ENCODE measurements at regions not wholly inside any gene's neighbourhood (a gene's known extent, or its start where the extent isn't known, plus 50 kb on each side); places are given as distances from the start of the nearest gene placed in this dataset.

GRCh38 chr6:24987446-24988115, 51.8 kb upstream of the RIPOR2 start:
- Mint-ChIP-seq H3K27ac (peak overlapping the region; percentile 34), H3K36me3 (ENCODE audit: low read depth) (peaks cover 3% of the 10 kb centered on the region), H3K27me3 (no peaks in the 10 kb centered on the region), H3K4me3 (no peak overlapping the region), H3K4me1 (peaks cover 48% of the 10 kb centered on the region)
- H3K9me3 ChIP-seq (ENCODE audit: control insufficient read depth, low read length, poor library complexity, severe bottlenecking), result peaks cover 5% of the 10 kb centered on the region
- no peak for ATAC-seq
- no peak for DNase-seq

- peak overlapping the region; percentile 34 for H3K27ac Mint-ChIP-seq
- no peak for ATAC-seq
- peaks cover 5% of the 10 kb centered on the region for H3K9me3 ChIP-seq (ENCODE audit: control insufficient read depth, low read length, poor library complexity, severe bottlenecking)
- DNase-seq, result no peak
- H3K4me3 Mint-ChIP-seq, result no peak overlapping the region
- no peaks in the 10 kb centered on the region for H3K27me3 Mint-ChIP-seq
- H3K36me3 Mint-ChIP-seq (ENCODE audit: low read depth), result peaks cover 3% of the 10 kb centered on the region
- H3K4me1 Mint-ChIP-seq, result peaks cover 46% of the 10 kb centered on the region
Observed at GRCh38 chr6:24988562-24988961, 52.8 kb upstream of the RIPOR2 start.

DNA sequence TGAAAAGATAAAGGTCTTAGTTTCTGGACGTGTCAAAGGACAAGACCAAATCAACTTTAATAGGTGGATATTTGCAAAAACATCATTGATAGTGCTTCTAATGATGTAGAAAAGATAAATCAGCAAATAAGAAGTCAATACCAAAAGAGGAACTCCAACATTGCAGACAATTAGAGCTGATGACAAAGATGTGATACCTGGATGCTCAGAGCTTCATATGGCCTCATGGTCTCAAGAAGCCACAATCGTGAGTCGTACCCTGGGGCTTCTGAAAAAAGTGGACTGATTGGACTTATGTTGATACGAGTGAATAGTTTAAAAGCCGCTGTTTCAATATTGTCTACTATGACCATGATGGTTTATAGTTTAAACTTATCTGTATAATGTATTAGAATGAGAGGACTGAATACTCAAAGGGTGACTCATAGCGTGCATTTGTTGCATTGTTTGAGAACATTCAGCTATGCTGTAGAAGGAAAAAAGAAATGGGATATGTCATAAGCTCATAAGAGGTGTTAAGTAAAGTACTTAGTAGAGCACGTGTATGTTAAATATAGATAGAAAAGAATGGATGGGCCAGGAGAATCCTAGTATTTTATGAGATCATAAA, 54.6 kb upstream of the RIPOR2 start:
- H3K36me3 Mint-ChIP-seq (ENCODE audit: low read depth), result peaks cover 3% of the 10 kb centered on the region
- no peaks in the 10 kb centered on the region for H3K27me3 Mint-ChIP-seq
- H3K4me3 Mint-ChIP-seq, result no peak overlapping the region
- peaks cover 5% of the 10 kb centered on the region for H3K9me3 ChIP-seq (ENCODE audit: control insufficient read depth, low read length, poor library complexity, severe bottlenecking)
- ATAC-seq (no peak), DNase-seq (no peak)
- peaks cover 50% of the 10 kb centered on the region for H3K4me1 Mint-ChIP-seq
- H3K27ac Mint-ChIP-seq, result peak overlapping the region; percentile 75

DNA sequence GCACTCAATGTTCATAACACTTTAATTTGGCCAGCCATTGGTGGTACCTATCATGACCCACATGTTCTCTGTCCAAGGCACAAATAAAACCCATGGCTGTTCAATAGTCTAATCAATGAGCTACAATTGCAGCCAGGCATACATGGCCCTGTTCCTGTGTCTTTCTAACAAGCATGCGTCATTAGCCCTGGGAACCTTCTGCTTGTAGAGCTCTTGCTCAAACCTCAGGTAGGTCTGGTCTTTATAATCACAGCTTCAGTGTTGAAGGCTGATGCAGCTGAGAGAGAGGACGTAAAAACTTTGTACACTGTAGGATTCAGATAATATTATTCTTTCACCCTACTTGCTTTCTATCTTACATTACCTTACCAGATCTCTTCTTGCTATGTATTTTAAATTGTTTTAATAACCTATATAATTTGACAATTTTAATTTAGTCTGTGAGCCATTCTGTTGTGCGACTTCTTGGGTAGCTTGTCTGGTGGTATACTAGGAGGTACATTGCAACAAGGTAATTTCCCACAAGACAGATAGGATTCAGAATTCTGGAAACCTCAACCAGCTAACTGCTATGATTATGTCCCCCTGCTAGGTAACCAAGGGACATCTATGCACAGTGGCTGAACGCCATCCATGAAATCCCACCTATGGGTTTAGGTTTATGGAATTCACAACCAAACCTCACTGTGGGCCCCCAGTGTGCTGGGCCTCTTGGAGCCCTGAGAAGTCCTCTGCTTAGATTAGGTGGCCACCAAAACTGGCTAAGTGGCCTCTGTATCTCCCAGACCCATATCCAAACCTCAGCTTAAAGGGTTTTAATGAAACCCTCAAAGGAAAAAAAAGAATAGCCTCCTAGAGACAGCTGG, 55.4 kb upstream of the RIPOR2 start:
- Mint-ChIP-seq H3K4me1 (peaks cover 53% of the 10 kb centered on the region), H3K27me3 (no peaks in the 10 kb centered on the region), H3K27ac (peak overlapping the region; percentile 75), H3K36me3 (ENCODE audit: low read depth) (peaks cover 3% of the 10 kb centered on the region), H3K4me3 (peak overlapping the region; percentile 53)
- DNase-seq (no peak), ATAC-seq (peak; percentile 32)
- H3K9me3 ChIP-seq (ENCODE audit: control insufficient read depth, low read length, poor library complexity, severe bottlenecking), result peaks cover 5% of the 10 kb centered on the region

- Mint-ChIP-seq H3K27me3 (no peaks in the 10 kb centered on the region), H3K4me1 (peaks cover 55% of the 10 kb centered on the region), H3K27ac (peak overlapping the region; percentile 75), H3K4me3 (peak overlapping the region; percentile 8), H3K36me3 (ENCODE audit: low read depth) (peaks cover 3% of the 10 kb centered on the region)
- DNase-seq (peak; percentile 35 to 61 (median 38)), ATAC-seq (peak; percentile 97)
- H3K9me3 ChIP-seq (ENCODE audit: control insufficient read depth, low read length, poor library complexity, severe bottlenecking), result peaks cover 5% of the 10 kb centered on the region
Observed at GRCh38 chr6:24991810-24992467, 56.2 kb upstream of the RIPOR2 start.

DNA sequence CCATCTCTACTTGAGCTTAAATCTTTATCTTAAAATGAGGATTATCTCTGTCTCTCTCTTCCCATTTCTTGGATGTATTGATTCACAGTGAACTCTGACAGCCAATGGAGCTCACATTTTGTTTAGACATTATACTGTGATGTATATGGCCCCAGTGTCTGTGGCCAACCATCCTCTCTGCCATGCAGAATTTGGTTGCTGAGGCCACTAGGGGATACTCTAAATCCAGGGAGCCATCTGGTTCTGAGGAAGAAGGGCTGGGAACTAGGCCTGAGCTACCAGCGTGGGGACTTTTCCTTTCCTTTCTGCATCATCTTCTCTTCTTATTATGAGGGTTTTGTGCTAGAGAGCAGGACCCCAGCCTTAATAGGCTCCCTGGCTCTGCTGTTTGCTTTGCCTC, 59.1 kb upstream of the RIPOR2 start:
- ATAC-seq (no peak), DNase-seq (no peak)
- Mint-ChIP-seq H3K27ac (peak overlapping the region; percentile 56), H3K27me3 (no peaks in the 10 kb centered on the region), H3K4me3 (no peak overlapping the region), H3K4me1 (peaks cover 72% of the 10 kb centered on the region), H3K36me3 (ENCODE audit: low read depth) (peaks cover 2% of the 10 kb centered on the region)
- H3K9me3 ChIP-seq (ENCODE audit: control insufficient read depth, low read length, poor library complexity, severe bottlenecking), result no peaks in the 10 kb centered on the region

- Mint-ChIP-seq H3K4me1 (peaks cover 74% of the 10 kb centered on the region), H3K36me3 (ENCODE audit: low read depth) (peaks cover 2% of the 10 kb centered on the region), H3K27ac (peak overlapping the region; percentile 56), H3K27me3 (no peaks in the 10 kb centered on the region), H3K4me3 (no peak overlapping the region)
- no peaks in the 10 kb centered on the region for H3K9me3 ChIP-seq (ENCODE audit: control insufficient read depth, low read length, poor library complexity, severe bottlenecking)
- no peak for DNase-seq
- ATAC-seq, result no peak
Observed at GRCh38 chr6:24995270-24995669, 59.5 kb upstream of the RIPOR2 start.

- no peaks in the 10 kb centered on the region for H3K9me3 ChIP-seq (ENCODE audit: control insufficient read depth, low read length, poor library complexity, severe bottlenecking)
- Mint-ChIP-seq H3K4me1 (peaks cover 65% of the 10 kb centered on the region), H3K27ac (peak overlapping the region; percentile 56), H3K4me3 (no peak overlapping the region), H3K36me3 (ENCODE audit: low read depth) (peaks cover 2% of the 10 kb centered on the region), H3K27me3 (no peaks in the 10 kb centered on the region)
- no peak for DNase-seq
- ATAC-seq, result no peak
Observed at GRCh38 chr6:24996269-24996836, 60.6 kb upstream of the RIPOR2 start.

DNA sequence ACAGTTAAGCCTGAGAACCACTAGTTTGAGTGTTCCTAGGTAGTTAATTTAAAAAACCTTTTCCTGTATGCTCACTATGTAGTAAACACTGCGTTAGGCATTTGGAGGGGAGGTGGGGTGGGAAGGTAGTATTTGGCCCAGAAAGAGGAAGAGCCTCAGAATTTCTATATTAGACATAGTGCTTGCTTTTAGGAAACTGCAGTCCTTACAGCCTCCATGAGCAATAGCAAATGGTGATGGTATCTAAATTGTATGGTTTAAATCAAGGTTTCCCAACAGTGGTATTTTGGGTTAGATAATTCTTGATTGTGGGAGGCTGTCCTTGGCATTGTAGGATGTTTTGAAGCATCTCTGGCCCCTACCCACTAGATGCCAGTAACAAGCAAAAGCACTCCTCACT, 61.5 kb upstream of the RIPOR2 start:
- no peaks in the 10 kb centered on the region for H3K9me3 ChIP-seq (ENCODE audit: control insufficient read depth, low read length, poor library complexity, severe bottlenecking)
- peak overlapping the region; percentile 56 for H3K27ac Mint-ChIP-seq
- H3K36me3 Mint-ChIP-seq (ENCODE audit: low read depth), result peaks cover under 1% of the 10 kb centered on the region
- peaks cover 58% of the 10 kb centered on the region for H3K4me1 Mint-ChIP-seq
- ATAC-seq, result no peak
- peak overlapping the region; percentile 15 for H3K4me3 Mint-ChIP-seq
- no peaks in the 10 kb centered on the region for H3K27me3 Mint-ChIP-seq
- no peak for DNase-seq

GRCh38 chr6:24997905-24998304, 62.1 kb upstream of the RIPOR2 start:
- Mint-ChIP-seq H3K4me1 (peaks cover 55% of the 10 kb centered on the region), H3K36me3 (ENCODE audit: low read depth) (no peaks in the 10 kb centered on the region), H3K27ac (peak overlapping the region; percentile 57), H3K27me3 (no peaks in the 10 kb centered on the region), H3K4me3 (no peak overlapping the region)
- H3K9me3 ChIP-seq (ENCODE audit: control insufficient read depth, low read length, poor library complexity, severe bottlenecking), result no peaks in the 10 kb centered on the region
- DNase-seq (no peak), ATAC-seq (no peak)

DNA sequence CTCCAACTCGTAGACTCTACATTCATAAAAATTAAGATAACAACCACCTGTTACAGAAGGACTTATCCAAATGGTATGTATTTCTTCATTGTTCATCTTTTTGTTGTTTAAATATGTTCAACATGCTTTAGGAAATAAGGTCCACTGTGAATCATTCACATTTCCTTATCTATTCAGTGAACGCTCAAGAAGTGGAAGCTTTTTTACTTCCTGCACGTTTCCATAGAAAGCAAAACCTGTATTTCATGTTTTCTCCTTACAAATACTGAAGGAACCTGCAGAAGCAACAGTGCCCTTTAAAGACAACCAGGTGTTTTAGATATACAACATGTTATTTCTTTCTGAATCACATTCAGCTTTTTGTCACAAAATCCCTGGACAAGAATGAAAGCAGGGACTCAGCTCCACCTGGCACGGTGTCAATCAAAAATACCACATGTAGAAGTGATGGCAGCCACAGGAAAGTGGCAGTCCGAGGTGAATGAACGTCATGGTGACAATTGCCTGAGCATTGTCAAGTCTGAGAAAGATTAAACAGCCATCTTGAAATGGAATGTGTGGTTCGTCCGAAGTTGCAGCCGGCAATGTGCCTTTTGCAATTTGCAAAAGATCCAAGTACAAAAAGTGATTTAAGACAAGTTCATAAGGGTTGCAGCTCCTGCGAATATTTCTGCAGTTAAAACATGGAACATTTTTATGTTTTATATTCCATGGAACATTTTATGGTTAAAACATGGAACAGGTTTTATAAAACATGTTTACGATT, 66.7 kb upstream of the RIPOR2 start:
- H3K4me1 Mint-ChIP-seq, result peaks cover 55% of the 10 kb centered on the region
- no peak overlapping the region for H3K4me3 Mint-ChIP-seq
- no peaks in the 10 kb centered on the region for H3K27me3 Mint-ChIP-seq
- no peak overlapping the region for H3K27ac Mint-ChIP-seq
- ATAC-seq (no peak), DNase-seq (no peak)
- H3K9me3 ChIP-seq (ENCODE audit: control insufficient read depth, low read length, poor library complexity, severe bottlenecking), result no peaks in the 10 kb centered on the region
- no peaks in the 10 kb centered on the region for H3K36me3 Mint-ChIP-seq (ENCODE audit: low read depth)

GRCh38 chr6:25004357-25004756, 68.6 kb upstream of the RIPOR2 start:
- H3K4me3 Mint-ChIP-seq, result no peak overlapping the region
- no peaks in the 10 kb centered on the region for H3K9me3 ChIP-seq (ENCODE audit: control insufficient read depth, low read length, poor library complexity, severe bottlenecking)
- no peak for DNase-seq
- H3K36me3 Mint-ChIP-seq (ENCODE audit: low read depth), result no peaks in the 10 kb centered on the region
- H3K27ac Mint-ChIP-seq, result peak overlapping the region; percentile 67
- ATAC-seq, result no peak
- H3K4me1 Mint-ChIP-seq, result peaks cover 57% of the 10 kb centered on the region
- no peaks in the 10 kb centered on the region for H3K27me3 Mint-ChIP-seq
